Bronchial epithelial cell (primary cell): ENCODE measurements at regions not wholly inside any gene's neighbourhood (a gene's known extent, or its start where the extent isn't known, plus 50 kb on each side); places are given as distances from the start of the nearest gene placed in this dataset.

ENCODE experiments used
- DNase-seq: peaks from one replicate; pipeline ENCODE4 v3.0.0-alpha.2; 2010; ENCODE audit warnings: low read depth
- FAIRE-seq: peaks from 2 replicates; lab custom pipeline; 2011; peaks lifted over from hg19 to GRCh38; lab: Jason Lieb, UNC
- H3K27me3 ChIP-seq: 2 replicates; pipeline ENCODE4 v1.5.1; 2011; ENCODE audit warnings: low read length; ENCODE audit not compliant: control insufficient read depth, insufficient read depth
- H3K36me3 ChIP-seq: 2 replicates; pipeline ENCODE4 v1.5.1; 2011; ENCODE audit warnings: low read length; ENCODE audit not compliant: control insufficient read depth, insufficient read depth
- H3K4me3 ChIP-seq: 2 replicates; pipeline ENCODE4 v1.5.1; 2011; ENCODE audit warnings: mild to moderate bottlenecking, low read depth, low read length, control low read depth
- TF ChIP-seq, protein P1 (sequence below): IDR thresholded peaks from 2 replicates; pipeline ENCODE4 v1.5.1; 2011; ENCODE audit warnings: mild to moderate bottlenecking, moderate library complexity, low read length, control low read depth, inconsistent platforms; ENCODE audit not compliant: insufficient read depth, severe bottlenecking

DNA sequence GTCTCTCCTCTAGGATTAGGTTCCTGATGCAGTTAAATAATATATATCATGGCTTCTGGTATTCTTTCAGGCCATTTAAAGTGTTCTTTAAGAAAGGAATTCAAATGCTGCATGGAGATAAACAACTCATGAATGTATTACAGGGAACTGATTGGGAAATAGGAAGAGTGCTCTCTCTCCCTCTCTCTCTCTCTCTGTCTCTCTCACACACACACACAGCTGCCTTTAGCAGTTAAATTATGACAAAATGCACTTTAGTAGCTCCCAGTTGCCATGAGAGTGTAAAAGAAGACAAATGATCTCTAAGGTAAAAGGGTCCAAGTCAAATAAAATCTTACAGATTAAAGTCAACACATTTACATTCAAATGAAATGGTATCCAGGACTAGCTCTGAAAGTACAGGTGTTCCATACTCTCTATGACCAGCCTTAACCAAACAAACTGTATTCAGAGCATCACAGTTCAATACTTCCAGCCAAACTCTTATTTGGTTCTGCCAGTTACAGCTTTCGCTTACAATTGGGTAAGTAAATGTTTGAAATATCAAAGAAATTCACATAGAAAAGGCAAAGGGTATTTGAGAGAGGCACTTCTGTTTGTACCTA lies 94.7 kb upstream of the CXXC4 start:
- Histone ChIP-seq H3K27me3 (peaks cover 1% of the 10 kb centered on the region), H3K4me3 (no peak overlapping the region), H3K36me3 (no peaks in the 10 kb centered on the region)
- no peak for FAIRE-seq
- no peak for DNase-seq
- TF ChIP-seq, protein P1, sequence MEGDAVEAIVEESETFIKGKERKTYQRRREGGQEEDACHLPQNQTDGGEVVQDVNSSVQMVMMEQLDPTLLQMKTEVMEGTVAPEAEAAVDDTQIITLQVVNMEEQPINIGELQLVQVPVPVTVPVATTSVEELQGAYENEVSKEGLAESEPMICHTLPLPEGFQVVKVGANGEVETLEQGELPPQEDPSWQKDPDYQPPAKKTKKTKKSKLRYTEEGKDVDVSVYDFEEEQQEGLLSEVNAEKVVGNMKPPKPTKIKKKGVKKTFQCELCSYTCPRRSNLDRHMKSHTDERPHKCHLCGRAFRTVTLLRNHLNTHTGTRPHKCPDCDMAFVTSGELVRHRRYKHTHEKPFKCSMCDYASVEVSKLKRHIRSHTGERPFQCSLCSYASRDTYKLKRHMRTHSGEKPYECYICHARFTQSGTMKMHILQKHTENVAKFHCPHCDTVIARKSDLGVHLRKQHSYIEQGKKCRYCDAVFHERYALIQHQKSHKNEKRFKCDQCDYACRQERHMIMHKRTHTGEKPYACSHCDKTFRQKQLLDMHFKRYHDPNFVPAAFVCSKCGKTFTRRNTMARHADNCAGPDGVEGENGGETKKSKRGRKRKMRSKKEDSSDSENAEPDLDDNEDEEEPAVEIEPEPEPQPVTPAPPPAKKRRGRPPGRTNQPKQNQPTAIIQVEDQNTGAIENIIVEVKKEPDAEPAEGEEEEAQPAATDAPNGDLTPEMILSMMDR: no peak

DNA sequence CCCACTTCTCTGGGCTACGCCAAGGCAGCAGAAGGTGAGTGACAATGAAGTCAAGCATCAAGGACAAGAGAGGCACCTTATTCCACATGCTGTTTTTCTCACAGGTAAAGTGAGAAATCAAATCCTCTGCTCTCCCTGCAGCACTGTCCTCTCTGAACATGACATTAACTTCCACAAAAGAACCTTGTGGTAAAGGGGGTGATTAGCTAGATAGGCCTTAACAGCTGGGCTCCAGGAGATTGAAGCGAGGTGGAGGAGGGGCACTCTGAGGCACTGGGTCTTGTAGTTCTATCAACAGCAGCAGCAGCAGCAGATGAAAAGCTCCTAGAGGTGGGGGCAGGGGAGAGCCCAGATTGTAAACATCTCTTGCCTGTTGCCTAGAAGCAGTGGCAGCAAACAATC lies 96.8 kb upstream of the CXXC4 start:
- FAIRE-seq (peak; percentile 40), DNase-seq (no peak)
- Histone ChIP-seq H3K27me3 (peaks cover 1% of the 10 kb centered on the region), H3K36me3 (no peaks in the 10 kb centered on the region), H3K4me3 (no peak overlapping the region)
- TF ChIP-seq, protein P1: no peak

DNA sequence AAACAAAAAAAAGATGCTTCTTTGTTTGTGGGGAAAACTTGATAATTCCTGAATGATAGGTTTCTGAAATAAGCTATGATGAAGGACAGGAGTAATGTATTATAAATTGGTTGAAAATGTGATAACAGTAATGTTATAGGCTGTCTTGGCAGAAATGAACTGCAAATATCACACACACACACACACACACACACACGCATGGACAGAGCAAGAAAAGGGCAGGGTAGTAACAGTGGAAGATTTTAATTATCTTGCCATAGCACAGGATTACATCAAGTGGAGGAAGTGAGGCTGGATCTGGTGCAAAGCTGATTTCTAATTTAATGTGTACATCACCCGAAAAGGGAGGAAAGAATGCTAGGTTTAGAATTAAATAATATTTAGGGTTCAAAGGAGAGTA lies 97.5 kb upstream of the CXXC4 start:
- Histone ChIP-seq H3K27me3 (peaks cover 1% of the 10 kb centered on the region), H3K36me3 (no peaks in the 10 kb centered on the region), H3K4me3 (no peak overlapping the region)
- TF ChIP-seq, protein P1: no peak
- no peak for FAIRE-seq
- DNase-seq: no peak

DNA sequence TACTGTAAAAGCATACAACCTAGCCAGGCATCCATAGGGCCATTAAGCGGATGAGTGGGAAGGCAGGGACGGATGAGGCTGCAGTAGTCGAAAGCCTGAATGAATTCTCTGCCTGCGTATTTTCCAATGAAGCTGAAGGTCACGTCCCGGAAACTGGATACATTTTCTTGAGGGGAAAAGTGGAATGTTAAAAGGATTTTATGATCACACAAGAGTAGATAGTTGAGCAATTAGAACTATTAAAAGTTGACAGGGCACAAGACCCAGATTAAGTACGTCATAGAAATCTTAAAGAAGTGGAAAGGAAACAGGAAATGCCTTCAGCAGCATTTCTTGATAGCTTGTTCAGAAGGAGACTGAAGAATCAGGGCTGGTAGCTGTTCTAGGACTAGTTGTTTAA lies 98.3 kb upstream of the CXXC4 start:
- TF ChIP-seq, protein P1: no peak
- no peak for FAIRE-seq
- Histone ChIP-seq H3K36me3 (no peaks in the 10 kb centered on the region), H3K4me3 (no peak overlapping the region), H3K27me3 (peaks cover 1% of the 10 kb centered on the region)
- DNase-seq: no peak

DNA sequence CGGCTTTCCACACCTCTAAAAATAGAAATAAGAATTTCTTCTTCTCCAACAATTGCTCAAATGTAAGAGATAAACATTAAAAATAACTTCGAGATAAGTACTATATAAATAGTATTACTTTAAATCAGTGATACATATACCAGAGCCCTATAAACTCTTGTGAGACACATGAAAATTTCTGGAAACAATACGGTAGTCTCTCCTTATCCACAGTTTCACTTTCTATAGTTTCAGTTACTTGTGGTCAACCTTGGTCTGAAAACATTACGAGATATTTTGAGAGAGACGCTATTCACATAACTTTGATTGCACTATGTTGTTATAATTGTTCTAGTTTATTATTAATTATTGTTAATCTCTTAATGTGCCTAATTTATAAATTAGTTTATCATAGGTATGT lies 101.5 kb upstream of the CXXC4 start:
- no peaks in the 10 kb centered on the region for H3K36me3 ChIP-seq
- FAIRE-seq (no peak), DNase-seq (no peak)
- TF ChIP-seq, protein P1: no peak
- peaks cover 1% of the 10 kb centered on the region for H3K27me3 ChIP-seq
- no peak overlapping the region for H3K4me3 ChIP-seq

DNA sequence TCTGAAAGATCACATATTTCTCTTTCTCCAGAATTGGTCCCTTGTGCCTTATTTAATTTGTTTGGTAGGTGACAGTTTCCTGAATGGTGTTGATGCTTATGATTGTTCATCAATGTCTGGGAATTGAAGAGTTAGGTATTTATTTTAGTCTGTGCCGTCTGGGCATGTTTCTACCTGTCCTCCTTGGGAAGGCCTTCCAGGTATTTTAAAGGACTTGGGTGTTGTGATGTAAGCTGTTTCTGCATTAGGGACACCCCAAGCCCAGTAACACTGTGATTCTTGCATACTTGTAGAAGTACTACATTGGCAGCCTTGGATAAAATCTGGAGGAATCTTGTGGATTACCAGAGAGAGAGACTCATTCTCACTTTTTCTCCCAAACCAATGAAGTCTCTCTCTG lies 120.8 kb upstream of the CXXC4 start:
- no peaks in the 10 kb centered on the region for H3K27me3 ChIP-seq
- H3K36me3 ChIP-seq: no peaks in the 10 kb centered on the region
- H3K4me3 ChIP-seq: no peak overlapping the region
- FAIRE-seq (no peak), DNase-seq (peak; percentile 76)
- TF ChIP-seq, protein P1: no peak
